Sigmoid colon (tissue), 4 donors: ENCODE measurements at regions not wholly inside any gene's neighbourhood (a gene's known extent, or its start where the extent isn't known, plus 50 kb on each side); places are given as distances from the start of the nearest gene placed in this dataset.

Source experiments
- EP300 ChIP-seq, 4 donors: sonication (generic); formaldehyde crosslinking; IDR thresholded peaks; one replicate each; pipeline ENCODE4 v1.6.1; 2017; ENCODE audit warnings: antibody characterized with exemption in 4 of 4
- POLR2A ChIP-seq, 2 donors: fragments of 450-650 bp; IDR thresholded peaks; one replicate each; pipeline ENCODE4 v1.6.1; 2016; ENCODE audit warnings: antibody characterized with exemption in 2 of 2, mild to moderate bottlenecking in 2 of 2, moderate library complexity in 2 of 2
- POLR2AphosphoS5 ChIP-seq, 4 donors: sonication (generic); formaldehyde crosslinking; IDR thresholded peaks; one replicate each; pipeline ENCODE4 v1.6.1; 2017; ENCODE audit warnings: antibody characterized with exemption in 4 of 4
- TF ChIP-seq, protein P1 (sequence below), 4 experiments: fragments of 450-650 bp in 3 of 4; fragments of 200-600 bp in 1 of 4; IDR thresholded peaks; one replicate each; pipeline ENCODE4 v1.5.1; 2016 to 2019; ENCODE audit warnings: antibody characterized with exemption in 4 of 4, mild to moderate bottlenecking in 3 of 4, moderate library complexity in 2 of 4

DNA sequence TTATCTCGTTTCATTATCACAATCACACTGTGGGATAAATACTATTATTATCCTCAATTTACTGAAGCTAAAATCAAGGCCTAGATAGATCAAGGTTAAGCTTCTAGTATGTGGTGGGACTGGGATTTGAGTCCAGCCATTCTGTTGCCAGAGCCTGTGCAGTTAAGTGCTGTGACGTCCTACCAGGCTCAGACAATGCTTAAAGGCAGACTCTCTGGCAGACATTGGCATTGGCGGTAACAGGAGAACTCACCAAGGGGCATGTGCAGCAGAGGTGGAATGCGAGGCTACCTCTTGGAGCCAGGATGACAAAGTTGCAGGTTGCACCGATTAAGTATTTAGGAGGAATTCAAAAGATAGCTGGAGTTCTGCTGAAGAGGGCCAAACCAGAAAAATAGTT, 155.6 kb upstream of the IFNG-AS1 start:
- TF ChIP-seq POLR2A (IDR thresholded peaks at IDR 0.05) (no peak), POLR2AphosphoS5 (IDR thresholded peaks at IDR 0.05) (no peak), EP300 (IDR thresholded peaks at IDR 0.05) (no peak)
- TF ChIP-seq, protein P1, sequence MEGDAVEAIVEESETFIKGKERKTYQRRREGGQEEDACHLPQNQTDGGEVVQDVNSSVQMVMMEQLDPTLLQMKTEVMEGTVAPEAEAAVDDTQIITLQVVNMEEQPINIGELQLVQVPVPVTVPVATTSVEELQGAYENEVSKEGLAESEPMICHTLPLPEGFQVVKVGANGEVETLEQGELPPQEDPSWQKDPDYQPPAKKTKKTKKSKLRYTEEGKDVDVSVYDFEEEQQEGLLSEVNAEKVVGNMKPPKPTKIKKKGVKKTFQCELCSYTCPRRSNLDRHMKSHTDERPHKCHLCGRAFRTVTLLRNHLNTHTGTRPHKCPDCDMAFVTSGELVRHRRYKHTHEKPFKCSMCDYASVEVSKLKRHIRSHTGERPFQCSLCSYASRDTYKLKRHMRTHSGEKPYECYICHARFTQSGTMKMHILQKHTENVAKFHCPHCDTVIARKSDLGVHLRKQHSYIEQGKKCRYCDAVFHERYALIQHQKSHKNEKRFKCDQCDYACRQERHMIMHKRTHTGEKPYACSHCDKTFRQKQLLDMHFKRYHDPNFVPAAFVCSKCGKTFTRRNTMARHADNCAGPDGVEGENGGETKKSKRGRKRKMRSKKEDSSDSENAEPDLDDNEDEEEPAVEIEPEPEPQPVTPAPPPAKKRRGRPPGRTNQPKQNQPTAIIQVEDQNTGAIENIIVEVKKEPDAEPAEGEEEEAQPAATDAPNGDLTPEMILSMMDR (IDR thresholded peaks at IDR 0.05): no peak
